Glutamatergic neuron (in vitro differentiated cells): ENCODE measurements at regions not wholly inside any gene's neighbourhood (a gene's known extent, or its start where the extent isn't known, plus 50 kb on each side); places are given as distances from the start of the nearest gene placed in this dataset.

ENCODE experiments used
- DNase-seq: peaks from one replicate; pipeline ENCODE4 v3.0.0; 2022
- H3K27ac Mint-ChIP-seq: one replicate; pipeline ENCODE4 v1.8.0; 2020; ENCODE audit warnings: mild to moderate bottlenecking, mixed read lengths, inconsistent platforms; ENCODE audit not compliant: unreplicated experiment
- H3K27me3 Mint-ChIP-seq: one replicate; pipeline ENCODE4 v1.8.0; 2020; ENCODE audit warnings: mild to moderate bottlenecking, moderate library complexity, mixed read lengths, inconsistent platforms; ENCODE audit not compliant: unreplicated experiment
- H3K36me3 Mint-ChIP-seq: one replicate; pipeline ENCODE4 v1.8.0; 2020; ENCODE audit warnings: mild to moderate bottlenecking, mixed read lengths, inconsistent platforms; ENCODE audit not compliant: unreplicated experiment
- H3K4me1 Mint-ChIP-seq: one replicate; pipeline ENCODE4 v1.8.0; 2020; ENCODE audit warnings: mild to moderate bottlenecking, low read depth, mixed read lengths, inconsistent platforms; ENCODE audit not compliant: unreplicated experiment
- H3K4me3 Mint-ChIP-seq: one replicate; pipeline ENCODE4 v1.8.0; 2020; ENCODE audit warnings: mild to moderate bottlenecking, mixed read lengths, inconsistent platforms; ENCODE audit not compliant: unreplicated experiment
- H3K9me3 Mint-ChIP-seq: one replicate; pipeline ENCODE4 v1.8.0; 2020; ENCODE audit warnings: mild to moderate bottlenecking, moderate library complexity, mixed read lengths, inconsistent platforms; ENCODE audit not compliant: unreplicated experiment
- CTCF ChIP-seq: fragments of 200-600 bp; sonication (generic); IDR thresholded peaks from one replicate; pipeline ENCODE4 v1.5.0; 2021; ENCODE audit not compliant: partially characterized antibody, unreplicated experiment

- no peak for DNase-seq
- peaks cover 12% of the 10 kb centered on the region for H3K27me3 Mint-ChIP-seq
- H3K36me3 Mint-ChIP-seq: no peaks in the 10 kb centered on the region
- H3K9me3 Mint-ChIP-seq: peaks cover 4% of the 10 kb centered on the region
- no peaks in the 10 kb centered on the region for H3K4me1 Mint-ChIP-seq
- H3K27ac Mint-ChIP-seq: no peak overlapping the region
- no peak for TF ChIP-seq CTCF
- no peak overlapping the region for H3K4me3 Mint-ChIP-seq
Measured at GRCh38 chr22:44405661-44406060, 92.4 kb downstream of the RTL6 start.

- H3K27ac Mint-ChIP-seq: no peak overlapping the region
- TF ChIP-seq CTCF: no peak
- H3K27me3 Mint-ChIP-seq: peaks cover 13% of the 10 kb centered on the region
- no peaks in the 10 kb centered on the region for H3K36me3 Mint-ChIP-seq
- H3K4me3 Mint-ChIP-seq: no peak overlapping the region
- peaks cover 4% of the 10 kb centered on the region for H3K9me3 Mint-ChIP-seq
- no peaks in the 10 kb centered on the region for H3K4me1 Mint-ChIP-seq
- no peak for DNase-seq
Measured at GRCh38 chr22:44404341-44405020, 91.7 kb upstream of the SHISAL1 start.

DNA sequence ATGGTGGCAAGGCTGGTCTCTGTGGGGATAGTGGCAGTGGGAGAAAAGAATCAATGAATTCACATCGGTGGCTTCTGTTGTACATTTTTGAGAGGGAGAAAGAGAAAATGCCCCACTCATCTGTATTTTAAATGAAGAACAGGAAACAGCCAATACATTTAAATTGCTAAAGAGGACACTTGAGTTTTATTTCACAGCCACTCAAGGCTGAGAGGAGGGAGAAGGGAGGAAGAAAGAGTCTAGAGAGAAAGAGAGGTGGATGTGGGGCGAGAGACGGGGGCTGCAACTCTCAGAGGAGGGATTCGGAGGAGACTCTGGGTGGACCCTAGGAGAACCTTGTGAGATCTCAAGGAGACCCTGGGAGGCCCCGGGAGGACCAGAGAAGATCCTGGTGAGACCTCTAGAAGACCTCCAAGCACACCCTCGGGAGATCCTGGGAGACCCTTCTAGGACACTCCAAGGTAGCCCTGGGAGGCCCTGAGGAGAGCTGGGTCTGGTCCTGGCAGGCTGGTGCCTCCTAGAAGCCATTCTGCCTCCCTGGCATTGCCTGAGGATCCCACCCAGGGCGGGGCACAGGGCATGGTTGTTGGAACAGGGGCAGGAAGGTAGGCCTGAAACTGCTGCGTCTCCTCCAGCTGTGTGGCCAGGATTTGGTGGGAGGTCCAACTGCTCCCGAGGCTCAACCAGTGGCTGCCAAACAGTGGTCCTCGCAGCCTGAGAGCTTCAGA lies 91.0 kb upstream of the SHISAL1 start:
- no peak for DNase-seq
- peaks cover 4% of the 10 kb centered on the region for H3K9me3 Mint-ChIP-seq
- H3K27ac Mint-ChIP-seq: no peak overlapping the region
- H3K27me3 Mint-ChIP-seq: peaks cover 17% of the 10 kb centered on the region
- no peak for TF ChIP-seq CTCF
- no peak overlapping the region for H3K4me3 Mint-ChIP-seq
- H3K4me1 Mint-ChIP-seq: no peaks in the 10 kb centered on the region
- no peaks in the 10 kb centered on the region for H3K36me3 Mint-ChIP-seq

DNA sequence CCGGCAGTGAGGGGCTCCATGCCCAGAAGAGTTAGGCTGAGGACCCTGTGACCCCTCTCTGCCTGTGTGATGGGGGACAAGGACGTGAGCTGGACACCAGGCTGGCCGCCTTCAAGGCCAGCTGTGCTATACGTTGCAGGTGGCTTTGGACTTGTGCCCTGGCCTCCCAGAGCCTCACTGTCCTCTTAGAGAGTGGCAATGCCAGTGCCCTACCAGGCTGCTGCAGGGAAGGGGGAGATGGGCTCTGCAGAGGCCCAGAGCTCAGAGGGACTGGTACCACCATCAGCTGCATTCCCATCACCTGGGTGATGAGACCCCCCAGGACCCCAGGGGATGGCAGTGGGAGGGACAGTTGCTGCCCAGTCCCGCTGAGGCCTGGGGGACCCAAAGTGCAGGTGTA lies 90.4 kb upstream of the SHISAL1 start:
- Mint-ChIP-seq H3K4me1 (no peaks in the 10 kb centered on the region), H3K27me3 (peaks cover 15% of the 10 kb centered on the region), H3K36me3 (no peaks in the 10 kb centered on the region), H3K27ac (no peak overlapping the region), H3K9me3 (peaks cover 4% of the 10 kb centered on the region), H3K4me3 (no peak overlapping the region)
- DNase-seq: no peak
- no peak for TF ChIP-seq CTCF
